ENCODE measurements at regions not wholly inside any gene's neighbourhood (a gene's known extent, or its start where the extent isn't known, plus 50 kb on each side); places are given as distances from the start of the nearest gene placed in this dataset.
"Not testable (repeated sequence)": the region's sequence is repeated elsewhere in the genome, so short reads cannot be mapped to it uniquely, and the experiment has no call there.

- DNase-seq (ENCODE audit: low read depth); in situ Hi-C loops (cut with HindIII; ENCODE audit: low sequenced_read_pairs); H3K4me3 ChIP-seq (ENCODE audit: low read depth, low read length): not testable (repeated sequence)
Observed at GRCh38 chr2:87317193-87317592, 295.5 kb upstream of the PLGLB1 start.

DNA sequence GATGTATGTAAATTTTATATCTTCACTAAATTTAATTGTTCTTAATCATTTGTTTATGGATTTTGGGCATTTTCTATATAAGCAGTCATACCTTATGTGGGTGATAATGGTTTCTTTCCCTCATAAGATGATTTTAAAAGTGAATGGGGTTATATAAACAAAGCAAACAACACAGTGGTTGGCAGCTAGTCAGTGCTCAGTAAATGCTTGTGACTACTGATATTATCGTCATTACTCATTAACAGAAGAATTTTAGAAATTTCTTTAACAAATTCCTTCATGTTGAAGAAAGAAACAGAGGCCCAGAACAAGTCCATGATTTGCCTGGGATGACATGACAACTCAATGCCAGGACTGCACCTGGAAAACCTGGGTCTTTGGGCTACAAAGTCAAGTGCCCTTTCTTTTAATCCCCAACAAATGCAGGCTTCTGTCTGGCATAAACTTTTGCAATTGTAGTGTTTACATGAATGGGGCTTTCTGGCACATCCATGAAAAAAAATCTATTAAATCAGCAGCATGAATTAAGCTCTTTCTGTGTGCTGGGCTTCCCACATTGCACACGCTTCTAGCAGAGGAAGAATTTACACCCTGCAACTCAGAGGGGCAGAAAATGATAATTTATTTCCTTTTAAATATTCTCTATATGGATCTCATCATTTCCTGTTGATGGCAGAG, 297.3 kb upstream of the PLGLB1 start:
- in situ Hi-C loops (cut with HindIII; ENCODE audit: low sequenced_read_pairs); H3K4me3 ChIP-seq (ENCODE audit: low read depth, low read length): not testable (repeated sequence)
- peak; percentile 57 for DNase-seq (ENCODE audit: low read depth)

DNA sequence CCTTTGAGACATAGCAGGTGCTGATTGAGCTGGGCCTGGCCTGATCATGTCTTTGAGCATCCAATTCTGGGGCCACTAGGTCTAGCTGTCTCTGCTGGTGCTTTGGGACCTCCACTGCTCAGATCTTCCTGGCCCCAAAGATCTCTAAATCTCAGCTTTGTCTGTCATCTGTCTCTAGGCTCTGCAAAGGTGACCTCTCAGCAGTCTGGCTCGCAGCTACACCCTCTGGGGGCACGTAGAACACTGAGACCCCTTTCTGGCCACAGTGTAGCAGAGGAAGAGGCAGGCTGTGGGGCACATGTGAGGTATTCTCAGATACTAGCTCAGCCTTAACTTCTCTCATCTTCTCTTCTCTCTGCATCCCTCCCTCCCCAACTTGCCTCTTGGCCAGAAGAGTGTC, 298.1 kb upstream of the PLGLB1 start:
- in situ Hi-C loops (cut with HindIII; ENCODE audit: low sequenced_read_pairs); DNase-seq (ENCODE audit: low read depth); H3K4me3 ChIP-seq (ENCODE audit: low read depth, low read length): not testable (repeated sequence)

DNA sequence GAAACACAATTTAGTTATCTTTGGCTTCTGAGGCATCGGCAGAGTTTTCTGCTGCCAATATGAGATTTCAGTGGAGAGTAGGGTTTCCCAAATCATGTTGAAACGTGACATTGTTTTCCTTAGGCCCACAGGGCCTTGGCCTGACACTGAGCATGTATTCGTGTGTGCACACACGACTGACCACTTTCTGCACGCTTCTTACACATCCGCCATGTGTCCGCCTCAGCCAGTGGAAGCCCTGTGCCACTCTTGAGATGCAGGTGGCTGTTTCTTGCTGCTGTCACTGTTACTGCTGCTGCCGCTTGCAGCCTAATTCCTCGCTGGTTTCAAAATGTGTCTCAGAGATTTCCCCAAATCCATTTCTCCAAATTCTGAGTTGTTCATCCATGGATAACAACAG, 299.6 kb upstream of the PLGLB1 start:
- H3K4me3 ChIP-seq (ENCODE audit: low read depth, low read length); DNase-seq (ENCODE audit: low read depth): not testable (repeated sequence)

DNA sequence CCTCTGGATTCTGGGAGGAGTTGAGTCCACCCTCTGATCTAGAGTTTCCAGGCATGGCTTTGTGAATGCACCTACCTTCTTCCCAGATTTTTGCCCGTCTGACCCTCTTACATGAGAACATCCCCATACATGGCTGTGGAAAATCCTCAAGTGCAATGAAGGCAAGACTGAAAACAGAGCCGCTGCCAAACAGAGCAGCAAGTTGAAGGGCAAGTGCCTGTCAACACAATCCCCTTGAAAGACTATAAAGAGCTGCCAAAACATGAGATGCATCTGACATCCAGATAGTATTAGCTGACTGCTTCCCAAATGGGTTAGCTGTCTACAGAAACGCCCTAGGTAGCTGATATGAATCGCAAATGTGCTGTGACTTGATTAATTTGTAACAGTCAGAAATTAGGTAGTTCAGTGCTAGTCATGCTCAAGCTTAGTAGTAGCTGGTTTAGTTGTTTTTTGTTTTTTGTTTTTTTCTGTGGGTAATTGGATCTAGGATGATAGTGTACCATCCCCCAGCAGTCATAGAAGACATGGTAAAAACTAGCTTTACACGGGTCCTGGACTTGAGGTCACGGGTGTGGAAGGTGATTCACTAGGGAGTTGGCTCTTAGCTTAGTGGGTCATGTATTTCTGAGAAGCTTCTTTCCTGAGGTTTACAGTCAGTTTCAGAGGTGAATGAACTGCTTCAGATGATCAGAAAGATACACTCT, 302.8 kb upstream of the PLGLB1 start:
- H3K4me3 ChIP-seq (ENCODE audit: low read depth, low read length); in situ Hi-C loops (cut with HindIII; ENCODE audit: low sequenced_read_pairs); DNase-seq (ENCODE audit: low read depth): not testable (repeated sequence)

More for the DNA sequence above, 299.6 kb upstream of the PLGLB1 start:
- in situ Hi-C loops (cut with HindIII; ENCODE audit: low sequenced_read_pairs): not testable (repeated sequence)

DNA sequence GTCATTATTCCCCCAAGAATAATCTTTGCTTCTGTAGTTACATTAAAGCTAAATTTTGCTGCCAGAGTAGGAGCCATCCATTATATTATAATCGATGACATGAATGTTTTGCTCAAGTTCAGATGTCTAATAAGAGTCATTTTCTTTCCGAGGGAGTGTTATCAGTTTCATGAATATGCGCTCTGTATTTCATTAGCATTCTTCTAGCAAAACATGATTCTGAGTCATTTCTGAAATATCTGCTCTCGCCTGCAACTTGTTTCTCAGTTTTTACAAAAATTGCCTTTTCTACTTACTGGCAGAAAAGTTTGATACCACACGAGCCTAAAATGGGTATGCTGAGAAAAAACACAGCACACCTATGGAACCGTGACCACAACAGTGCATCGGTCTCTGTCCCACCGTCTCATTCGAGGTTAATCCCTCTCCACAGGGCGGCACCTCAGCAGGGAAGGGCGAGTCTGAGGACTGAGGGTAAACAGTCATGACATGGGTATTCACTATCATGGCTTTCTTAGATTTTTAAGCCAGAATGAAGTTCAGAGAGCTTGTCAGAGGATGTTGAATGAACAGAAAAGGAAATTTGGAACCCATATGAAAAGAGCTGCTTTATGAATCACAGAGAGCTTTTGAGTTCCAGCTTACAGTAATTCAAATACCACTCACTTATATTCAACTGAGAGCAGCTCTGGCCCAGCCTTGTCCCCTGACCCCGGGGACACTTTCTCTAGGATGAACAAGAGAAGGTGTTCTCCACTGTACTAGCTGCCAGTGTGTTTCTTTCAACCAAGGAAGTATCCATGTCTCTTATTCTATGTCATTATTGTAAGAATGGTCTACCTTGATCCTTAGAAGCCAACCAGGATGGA, 303.6 kb upstream of the PLGLB1 start:
- not testable (repeated sequence) for DNase-seq (ENCODE audit: low read depth)

GRCh38 chr2:87325911-87326294, 304.3 kb upstream of the PLGLB1 start:
- in situ Hi-C loops (cut with HindIII; ENCODE audit: low sequenced_read_pairs); H3K4me3 ChIP-seq (ENCODE audit: low read depth, low read length); DNase-seq (ENCODE audit: low read depth): not testable (repeated sequence)

More for the DNA sequence above, 303.6 kb upstream of the PLGLB1 start:
- H3K4me3 ChIP-seq (ENCODE audit: low read depth, low read length); in situ Hi-C loops (cut with HindIII; ENCODE audit: low sequenced_read_pairs): not testable (repeated sequence)

DNA sequence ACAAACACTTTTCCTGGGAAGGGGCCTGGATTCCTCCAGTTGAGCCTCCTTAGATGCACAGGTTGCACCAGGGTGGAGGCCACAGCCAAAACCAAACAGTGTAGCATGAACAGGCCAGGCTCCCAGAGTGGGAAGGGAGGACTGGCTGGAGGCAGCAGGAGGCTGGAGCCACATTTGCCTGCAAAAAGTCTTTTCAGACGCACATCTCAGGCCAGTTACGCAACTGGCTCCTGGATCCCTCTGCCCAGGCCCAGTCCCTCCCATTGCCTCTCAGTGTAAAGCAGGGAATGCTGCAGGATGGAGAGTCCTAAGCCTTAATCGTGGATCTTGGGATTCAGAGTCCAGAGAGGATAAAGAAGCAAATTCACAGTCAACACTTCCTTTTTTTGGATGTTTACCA, 305.1 kb upstream of the PLGLB1 start:
- in situ Hi-C loops (cut with HindIII; ENCODE audit: low sequenced_read_pairs); H3K4me3 ChIP-seq (ENCODE audit: low read depth, low read length); DNase-seq (ENCODE audit: low read depth): not testable (repeated sequence)

DNA sequence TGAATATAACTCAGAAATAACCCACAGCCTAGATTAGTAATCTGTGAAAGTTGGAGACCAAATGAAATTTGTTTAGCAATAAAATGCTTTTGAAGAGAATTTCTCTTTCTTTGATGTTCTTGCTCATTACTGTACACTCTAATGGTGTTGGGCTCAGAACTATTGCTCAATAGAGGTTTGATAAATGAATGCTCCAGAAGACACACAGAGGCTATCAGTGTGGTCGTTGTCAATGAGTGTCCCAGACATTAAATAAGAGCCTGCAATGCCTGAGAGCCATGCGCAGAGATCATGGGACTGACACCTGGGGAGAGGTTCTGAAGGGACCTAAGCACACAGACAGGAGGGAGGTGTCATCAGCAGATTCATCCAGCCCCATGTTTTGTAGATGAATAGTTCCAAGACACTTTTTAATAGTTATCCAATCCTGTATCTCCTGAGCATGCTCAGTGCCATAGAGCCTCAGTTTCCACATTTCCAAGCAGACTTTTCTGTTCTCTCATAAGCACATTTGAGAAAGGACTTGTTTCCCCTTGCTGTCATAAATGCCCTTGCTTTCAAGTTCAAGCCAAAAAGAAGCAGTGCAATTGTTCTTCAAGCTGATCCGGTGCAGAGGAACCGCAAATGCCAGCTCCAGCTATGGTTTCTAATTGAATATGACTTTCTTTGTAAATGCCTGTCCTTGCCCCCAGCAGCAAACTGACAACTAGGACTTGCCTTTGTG, 306.2 kb upstream of the PLGLB1 start:
- in situ Hi-C loops (cut with HindIII; ENCODE audit: low sequenced_read_pairs); DNase-seq (ENCODE audit: low read depth): not testable (repeated sequence)

DNA sequence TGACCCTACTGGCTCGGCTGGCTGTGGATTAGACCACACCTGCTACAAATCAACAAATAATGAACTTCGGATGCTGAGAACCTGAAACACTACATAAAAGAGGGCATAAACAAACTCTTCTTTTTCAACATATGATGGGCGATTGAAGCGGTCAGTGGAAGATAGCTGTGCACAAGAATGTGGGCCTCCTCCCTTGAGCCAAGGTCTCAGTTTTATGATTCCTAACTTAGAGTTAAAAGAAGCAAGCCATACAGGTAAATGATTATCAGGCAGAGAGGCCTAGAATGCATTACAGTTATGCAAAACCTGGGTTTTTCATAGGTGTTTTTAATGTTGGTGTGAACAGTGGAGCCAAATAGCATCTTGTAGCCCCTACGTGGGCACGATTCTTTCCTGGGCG, 307.9 kb upstream of the PLGLB1 start:
- in situ Hi-C loops (cut with HindIII; ENCODE audit: low sequenced_read_pairs); H3K4me3 ChIP-seq (ENCODE audit: low read depth, low read length); DNase-seq (ENCODE audit: low read depth): not testable (repeated sequence)

More for the DNA sequence above, 306.2 kb upstream of the PLGLB1 start:
- not testable (repeated sequence) for H3K4me3 ChIP-seq (ENCODE audit: low read depth, low read length)

DNA sequence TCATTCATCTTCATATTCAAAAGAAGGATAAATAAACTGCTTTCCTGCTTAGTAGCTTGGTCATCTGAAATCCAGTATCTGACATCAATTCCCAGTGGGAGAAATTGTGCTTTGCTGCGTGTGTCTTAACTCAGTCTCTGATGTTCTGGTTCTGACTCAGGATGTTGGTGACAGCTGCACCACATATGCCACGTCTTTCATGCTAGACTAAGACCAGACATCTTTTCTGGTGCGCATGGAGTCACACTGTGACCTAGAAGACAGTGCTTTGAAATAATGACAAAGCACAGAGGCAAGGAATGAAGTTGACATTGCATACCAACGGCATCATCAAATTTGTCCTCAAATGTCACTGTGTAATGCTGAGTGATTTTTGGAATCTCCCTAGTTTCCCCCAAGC, 308.8 kb upstream of the PLGLB1 start:
- DNase-seq (ENCODE audit: low read depth); in situ Hi-C loops (cut with HindIII; ENCODE audit: low sequenced_read_pairs): not testable (repeated sequence)

GRCh38 chr2:87331940-87332583, 310.4 kb upstream of the PLGLB1 start:
- H3K4me3 ChIP-seq (ENCODE audit: low read depth, low read length); in situ Hi-C loops (cut with HindIII; ENCODE audit: low sequenced_read_pairs); DNase-seq (ENCODE audit: low read depth): not testable (repeated sequence)

More for the DNA sequence above, 308.8 kb upstream of the PLGLB1 start:
- H3K4me3 ChIP-seq (ENCODE audit: low read depth, low read length): not testable (repeated sequence)

GRCh38 chr2:87334888-87335287, 313.2 kb upstream of the PLGLB1 start:
- in situ Hi-C loops (cut with HindIII; ENCODE audit: low sequenced_read_pairs); H3K4me3 ChIP-seq (ENCODE audit: low read depth, low read length); DNase-seq (ENCODE audit: low read depth): not testable (repeated sequence)

DNA sequence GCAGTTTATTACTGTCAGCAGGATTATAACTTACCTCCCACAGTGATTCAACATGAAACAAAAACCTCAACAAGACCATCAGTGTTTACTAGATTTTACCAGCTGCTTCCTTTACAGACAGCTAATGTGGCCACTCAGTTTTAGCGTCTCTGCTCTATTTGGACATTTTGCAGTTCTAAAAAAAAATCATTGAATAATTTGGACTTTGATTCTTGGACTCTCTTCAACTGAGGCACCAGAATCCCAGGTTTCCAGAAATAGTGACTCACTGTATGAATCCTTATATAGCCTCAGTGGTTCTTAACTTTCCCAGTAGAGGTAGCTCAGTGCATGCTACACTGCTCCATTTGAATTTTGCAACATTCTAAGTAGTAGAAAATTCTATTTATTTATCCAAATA, 317.4 kb upstream of the PLGLB1 start:
- in situ Hi-C loops (cut with HindIII; ENCODE audit: low sequenced_read_pairs): not testable (repeated sequence)

More for the DNA sequence above, 317.4 kb upstream of the PLGLB1 start:
- peak; percentile 26 for DNase-seq (ENCODE audit: low read depth)
- H3K4me3 ChIP-seq (ENCODE audit: low read depth, low read length): not testable (repeated sequence)
